NOMO-1 (cell line): ENCODE measurements at regions not wholly inside any gene's neighbourhood (a gene's known extent, or its start where the extent isn't known, plus 50 kb on each side); places are given as distances from the start of the nearest gene placed in this dataset.
"Not testable (repeated sequence)": the region's sequence is repeated elsewhere in the genome, so short reads cannot be mapped to it uniquely, and the experiment has no call there.

Experiments
- DNase-seq, 2 experiments: peaks; one replicate each; lab custom pipeline; 2025; ENCODE audit not compliant: unreplicated experiment in 2 of 2; lab: John Stamatoyannopoulos, UW

DNA sequence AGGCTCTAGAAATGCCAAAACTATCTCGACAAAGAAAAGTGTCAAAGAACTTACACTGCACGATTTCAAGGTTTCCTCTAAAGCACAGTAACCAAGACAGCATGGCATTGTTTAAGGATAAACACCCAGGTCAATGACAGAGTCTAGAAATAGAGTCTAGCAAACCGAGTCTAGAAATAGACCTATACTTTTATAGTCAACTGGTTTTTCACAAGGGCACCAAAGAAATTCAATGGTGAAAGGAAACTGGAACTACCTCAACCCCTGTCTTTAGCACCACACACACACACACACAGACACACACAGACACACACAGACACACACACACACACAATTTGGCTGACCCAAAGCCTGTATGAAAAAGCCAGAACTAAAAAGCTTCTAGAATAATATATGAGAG, 67.1 kb upstream of the PGBD5 start:
- no peak for DNase-seq

DNA sequence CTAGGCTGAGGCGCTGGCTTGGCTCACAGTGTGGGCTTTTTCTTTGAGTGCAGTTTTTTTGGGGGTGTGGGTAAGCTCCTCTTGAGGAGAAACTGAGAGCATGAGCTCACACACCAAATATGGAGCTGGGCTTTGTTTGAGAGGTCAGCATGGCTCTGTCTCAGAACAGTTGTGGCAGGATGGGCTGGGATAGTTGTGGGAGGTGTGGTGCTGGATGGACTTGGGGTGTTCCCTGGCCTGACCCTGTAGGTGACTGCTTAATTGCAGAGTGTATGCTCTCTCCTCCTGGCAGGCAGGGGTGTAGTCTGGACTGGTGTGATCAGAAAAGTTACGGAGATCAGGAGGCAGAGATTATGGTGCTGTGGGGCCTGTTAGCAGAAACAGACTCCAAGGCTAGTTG, 64.3 kb upstream of the PGBD5 start:
- no peak for DNase-seq

DNA sequence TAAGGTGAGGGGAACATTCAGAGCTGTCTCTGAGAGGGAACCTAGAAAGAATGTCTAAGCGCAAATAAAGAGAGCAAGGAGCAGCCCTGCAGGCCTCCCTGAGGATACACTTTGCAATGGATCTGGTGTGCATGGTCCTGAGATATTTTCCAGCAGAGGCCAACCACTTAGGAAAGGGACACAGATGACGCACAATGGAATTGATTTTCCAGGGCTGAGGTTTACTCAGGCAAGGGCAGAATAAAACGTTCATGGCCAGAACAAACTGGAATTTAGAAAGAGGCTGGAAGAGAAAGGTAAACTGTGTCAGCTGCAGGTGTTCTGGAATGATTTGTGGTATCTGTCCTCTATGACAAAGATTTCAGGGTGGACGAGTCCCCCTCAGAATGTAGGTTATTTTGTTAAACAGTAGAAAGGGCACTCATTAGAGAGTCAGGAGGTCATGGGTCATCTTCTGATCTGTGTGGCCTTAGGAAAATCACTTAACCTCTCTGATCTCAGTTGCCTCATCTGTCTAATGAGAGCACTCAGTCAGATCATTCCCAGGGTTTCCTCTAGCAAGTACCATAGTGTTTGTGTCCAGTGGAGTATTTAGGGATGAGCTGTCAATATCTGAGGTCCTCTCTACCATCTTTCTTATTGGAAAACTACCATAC, 61.8 kb upstream of the PGBD5 start:
- no peak for DNase-seq

DNA sequence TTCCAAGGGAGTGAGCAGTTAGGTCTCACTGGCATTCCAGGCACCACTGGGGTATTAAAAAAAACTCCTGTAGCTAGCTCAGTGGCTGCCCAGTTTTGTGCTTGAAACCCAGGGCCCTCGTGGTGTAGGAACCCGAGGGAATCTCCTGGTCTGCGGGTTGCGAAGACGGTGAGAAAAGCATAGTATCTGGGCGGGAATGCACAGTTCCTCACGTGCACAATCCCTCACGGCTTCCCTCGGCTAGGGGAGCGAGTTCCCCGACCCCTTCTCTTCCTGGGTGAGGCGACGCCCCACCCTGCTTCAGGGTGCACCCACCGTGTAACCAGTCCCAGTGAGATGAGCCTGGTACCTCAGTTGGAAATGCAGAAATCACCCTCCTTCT, 50.5 kb upstream of the PGBD5 start:
- no peak for DNase-seq

DNA sequence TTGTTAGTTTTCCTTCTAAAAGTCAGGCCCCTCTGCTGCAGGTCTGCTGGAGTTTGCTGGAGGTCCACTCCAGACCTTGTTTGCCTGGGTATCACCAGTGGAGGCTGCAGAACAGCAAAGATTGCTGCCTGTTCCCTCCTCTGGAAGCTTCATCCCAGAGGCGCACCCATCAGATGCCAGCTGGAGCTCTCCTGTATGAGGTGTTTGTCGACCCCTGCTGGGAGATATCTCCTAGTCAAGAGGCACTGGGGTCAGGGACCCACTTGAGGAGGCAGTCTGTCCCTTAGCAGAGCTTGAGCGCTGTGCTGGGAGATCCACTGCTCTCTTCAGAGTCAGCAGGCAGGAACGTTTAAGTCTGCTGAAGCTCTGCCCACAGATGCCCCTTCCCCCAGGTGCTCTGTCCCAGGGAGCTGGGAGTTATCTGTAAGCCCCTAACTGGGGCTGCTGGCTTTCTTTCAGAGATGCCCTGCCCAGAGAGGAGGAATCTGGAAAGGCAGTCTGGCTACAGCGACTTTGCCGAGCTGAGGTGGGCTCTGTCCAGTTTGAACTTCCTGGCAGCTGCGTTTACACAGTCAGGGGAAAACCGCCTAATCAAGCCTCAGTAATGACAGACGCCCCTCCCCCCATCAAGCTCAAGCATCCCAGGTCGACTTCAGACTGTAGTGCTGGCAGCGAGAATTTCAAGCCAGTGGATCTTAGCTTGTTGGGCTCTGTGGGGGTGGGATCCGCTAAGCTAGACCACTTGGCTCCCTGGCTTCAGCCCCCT, 49.9 kb upstream of the PGBD5 start:
- not testable (repeated sequence) for DNase-seq
